ENCODE measurements at regions not wholly inside any gene's neighbourhood (a gene's known extent, or its start where the extent isn't known, plus 50 kb on each side); places are given as distances from the start of the nearest gene placed in this dataset.

DNA sequence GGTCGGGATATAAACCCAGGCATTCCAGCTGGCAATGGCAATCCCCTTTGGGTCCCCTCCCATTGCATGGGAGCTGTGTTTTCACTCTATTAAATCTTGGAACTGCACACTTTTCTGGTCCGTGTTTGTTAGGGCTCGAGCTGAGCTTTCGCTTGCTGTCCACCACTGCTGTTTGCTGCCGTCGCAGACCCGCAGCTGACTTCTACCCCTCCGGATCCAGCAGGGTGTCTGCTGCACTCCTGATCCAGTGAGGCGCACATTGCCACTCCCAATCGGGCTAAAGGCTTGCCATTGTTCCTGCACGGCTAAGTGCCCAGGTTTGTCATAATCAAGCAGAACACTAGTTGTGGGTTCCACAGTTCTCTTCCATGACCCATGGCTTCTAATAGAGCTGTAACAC lies 1322.1 kb downstream of the ADGRL3 start:
- H2BK120ac ChIP-seq (ENCODE audit: low read depth, low read length) = no peak overlapping the region
- H4K91ac ChIP-seq (ENCODE audit: insufficient read depth, low read depth, low read length) = no peak overlapping the region
- H4K8ac ChIP-seq (ENCODE audit: low read depth in 2 of 2, low read length in 2 of 2) = no peak overlapping the region
- no peak overlapping the region for H2AFZ ChIP-seq (replicated peaks; ENCODE audit: low read length, poor library complexity)
- H2AK9ac ChIP-seq (replicated peaks; ENCODE audit: low read depth, low read length, poor library complexity) = no peak overlapping the region
- intact Hi-C loops (cut with micrococcal nuclease) (no loop called here), in situ Hi-C loops (cut with MboI; ENCODE audit: low sequenced_read_pairs) (no loop called here), dilution Hi-C loops (cut with HindIII; ENCODE audit: low sequenced_read_pairs, unreplicated experiment) (no loop called here)
- no peak overlapping the region for H2BK5ac ChIP-seq (ENCODE audit: low read depth, low read length, poor library complexity, severe bottlenecking)
- ChIA-PET POLR2A (ENCODE audit: unreplicated experiment) (no interaction called here), CTCF (no interaction called here)
- no peak overlapping the region for H3K9ac ChIP-seq (ENCODE audit: low read depth, low read length)
- no peak overlapping the region for H2AK5ac ChIP-seq (ENCODE audit: low read depth, low read length)
- no peaks in the 10 kb centered on the region for H3K36me3 ChIP-seq (ENCODE audit: control insufficient read depth, insufficient read depth, low read length)
- no peak overlapping the region for H3K18ac ChIP-seq (ENCODE audit: low read depth, low read length)
- H2BK20ac ChIP-seq (ENCODE audit: low read depth, low read length) = no peak overlapping the region
- no peak overlapping the region for H3K14ac ChIP-seq (replicated peaks; ENCODE audit: low read depth, low read length)
- no peak for DNase-seq
- H2BK15ac ChIP-seq (ENCODE audit: low read depth, low read length) = no peak overlapping the region
- 82% methylated on average over 9 of the region's 11 CpGs; no CpG with 5 or more reads in 1 of the 2 experiments for WGBS, 2 experiments (ENCODE audit: extremely low coverage in 2 of 2, insufficient read length in 1 of 2)
- no peaks in the 10 kb centered on the region for H3K9me1 ChIP-seq (ENCODE audit: insufficient read depth, low read length)
- ATAC-seq (ENCODE audit: low read depth) = no peak
- H3K27ac ChIP-seq (ENCODE audit: insufficient read depth, low read length) = no peak overlapping the region
- H3K4me2 ChIP-seq (ENCODE audit: low read depth, low read length) = no peak overlapping the region
- no peak overlapping the region for H3K4ac ChIP-seq (ENCODE audit: low read depth, low read length)
- H3K27me3 ChIP-seq (ENCODE audit: control insufficient read depth, insufficient read depth, low read length) = no peaks in the 10 kb centered on the region
- H3K4me3 ChIP-seq (ENCODE audit: insufficient read depth, low read depth, low read length) = no peak overlapping the region
- no peaks in the 10 kb centered on the region for H3K79me1 ChIP-seq (ENCODE audit: low read depth in 1 of 2, low read length in 2 of 2)
- H4K5ac ChIP-seq (ENCODE audit: low read depth, low read length) = no peak overlapping the region
- H3K23ac ChIP-seq (ENCODE audit: low read depth, low read length) = no peak overlapping the region
- peaks cover 13% of the 10 kb centered on the region; the same call in 1 of the 2 replicates for H3K9me3 ChIP-seq (ENCODE audit: control insufficient read depth, insufficient read depth, low read length)
- H4K20me1 ChIP-seq (ENCODE audit: insufficient read depth, low read length) = no peaks in the 10 kb centered on the region
- no peak overlapping the region for H3K56ac ChIP-seq (ENCODE audit: extremely low read depth, insufficient read depth, low read length)
- no peaks in the 10 kb centered on the region for H3K4me1 ChIP-seq (ENCODE audit: control insufficient read depth, insufficient read depth, low read length)
- no TSS peak for BruUV-seq (replicated peaks)
- TF ChIP-seq CEBPB (IDR thresholded peaks at IDR 0.05; ENCODE audit: low read depth, low read length) (no peak), CHD1 (IDR thresholded peaks at IDR 0.05; ENCODE audit: low read depth, low read length) (no peak), RFX5 (IDR thresholded peaks at IDR 0.05; ENCODE audit: low read depth, low read length) (no peak), RAD21 (IDR thresholded peaks at IDR 0.05; ENCODE audit: low read length) (no peak)
- TF ChIP-seq, protein P1, sequence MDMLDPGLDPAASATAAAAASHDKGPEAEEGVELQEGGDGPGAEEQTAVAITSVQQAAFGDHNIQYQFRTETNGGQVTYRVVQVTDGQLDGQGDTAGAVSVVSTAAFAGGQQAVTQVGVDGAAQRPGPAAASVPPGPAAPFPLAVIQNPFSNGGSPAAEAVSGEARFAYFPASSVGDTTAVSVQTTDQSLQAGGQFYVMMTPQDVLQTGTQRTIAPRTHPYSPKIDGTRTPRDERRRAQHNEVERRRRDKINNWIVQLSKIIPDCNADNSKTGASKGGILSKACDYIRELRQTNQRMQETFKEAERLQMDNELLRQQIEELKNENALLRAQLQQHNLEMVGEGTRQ (IDR thresholded peaks at IDR 0.05; ENCODE audit: low read depth, low read length) = no peak

Measured in IMR-90 (cell line).